ENCODE measurements at regions not wholly inside any gene's neighbourhood (a gene's known extent, or its start where the extent isn't known, plus 50 kb on each side); places are given as distances from the start of the nearest gene placed in this dataset.

- no peak for TF ChIP-seq PRDM15 (CRISPR knock-in tag; IDR thresholded peaks at IDR 0.05)
- no peak for TF ChIP-seq NFE2L1 (CRISPR knock-in tag; IDR thresholded peaks at IDR 0.05)
- no peak for TF ChIP-seq CBFB (CRISPR knock-in tag; IDR thresholded peaks at IDR 0.05; ENCODE audit: low read depth)
These were observed 108.7 kb upstream of the ADARB2 start (continued) for GRCh38 chr10:1846032-1846431.

- Mint-ChIP-seq H3K36me3 (no peaks in the 10 kb centered on the region), H3K4me1 (0 out of 2 replicates have a peak, but pooled peaks cover 2% of the 10 kb centered on the region), H3K4me3 (no peak overlapping the region), H3K27me3 (ENCODE audit: low read depth) (peaks cover 14% of the 10 kb centered on the region), H3K27ac (no peak overlapping the region), H3K9me3 (peaks cover 10% of the 10 kb centered on the region)
- DNase-seq (ENCODE audit: low spot score) (no peak), ATAC-seq (no peak)
- POLR2A ChIA-PET = no interaction called here
- CTCF ChIA-PET = no interaction called here
- TF ChIP-seq ETV6 (CRISPR knock-in tag; IDR thresholded peaks at IDR 0.05) (no peak), FOXK1 (CRISPR knock-in tag; IDR thresholded peaks at IDR 0.05) (no peak), GABPB1 (CRISPR knock-in tag; IDR thresholded peaks at IDR 0.05) (no peak), ZNF232 (CRISPR knock-in tag; IDR thresholded peaks at IDR 0.05) (no peak), GTF2I (CRISPR knock-in tag; conservative IDR thresholded peaks at IDR 0.05) (no peak), PREB (CRISPR knock-in tag; IDR thresholded peaks at IDR 0.05; ENCODE audit: borderline replicate concordance) (no peak), EMX1 (CRISPR knock-in tag; IDR thresholded peaks at IDR 0.05) (no peak), NFE2L1 (CRISPR knock-in tag; IDR thresholded peaks at IDR 0.05) (no peak), CBFB (CRISPR knock-in tag; IDR thresholded peaks at IDR 0.05; ENCODE audit: low read depth) (no peak), E2F4 (CRISPR knock-in tag; IDR thresholded peaks at IDR 0.05; ENCODE audit: borderline replicate concordance, low read depth) (no peak), ZNF281 (CRISPR knock-in tag; IDR thresholded peaks at IDR 0.05) (no peak)
These were observed 104.4 kb upstream of the ADARB2 start for GRCh38 chr10:1841759-1842158.

- DNase-seq (ENCODE audit: low spot score) (no peak), ATAC-seq (no peak)
- Mint-ChIP-seq H3K27me3 (ENCODE audit: low read depth) (peaks cover 28% of the 10 kb centered on the region), H3K9me3 (peaks cover 21% of the 10 kb centered on the region), H3K36me3 (0 out of 2 replicates have a peak, but pooled peaks cover 4% of the 10 kb centered on the region), H3K27ac (no peak overlapping the region), H3K4me3 (no peak overlapping the region), H3K4me1 (no peaks in the 10 kb centered on the region)
- ChIA-PET CTCF (no interaction called here), POLR2A (no interaction called here)
- TF ChIP-seq ATF2 (CRISPR knock-in tag; IDR thresholded peaks at IDR 0.05; ENCODE audit: borderline replicate concordance, low read depth) = no peak
These were observed 92.4 kb upstream of the ADARB2 start for GRCh38 chr10:1829712-1830111.
